HCT116 (cell line): ENCODE measurements at regions not wholly inside any gene's neighbourhood (a gene's known extent, or its start where the extent isn't known, plus 50 kb on each side); places are given as distances from the start of the nearest gene placed in this dataset.

ENCODE experiments used
- ATAC-seq: fragments of 200-7000 bp; cut with Tn5 transposase; 2 replicates; pipeline ENCODE4 v1.9.1; 2020; ENCODE audit warnings: mild to moderate bottlenecking, moderate library complexity
- BruUV-seq: library from RNA; stranded (reverse); fragments of 400-500 nt; replicated peaks from 2 replicates; lab custom pipeline; 2021; lab: Mats Ljungman, UMichigan
- CTCF ChIA-PET: fragments of 300-600 bp; sonication (Branson Sonifier 250); formaldehyde crosslinking; loops from one replicate; lab custom pipeline; 2021; ENCODE audit warnings: antibody characterized with exemption; lab: Charles Lee
- POLR2A ChIA-PET: fragments of 300-600, 350-600 bp; sonication (Branson Sonifier 250); formaldehyde crosslinking; loops from one replicate; lab custom pipeline; 2021; ENCODE audit warnings: antibody characterized with exemption; lab: Charles Lee
- RAD21 ChIA-PET, 2 experiments: fragments of 300-600 bp; sonication (Branson Sonifier 250); formaldehyde crosslinking; loops; one replicate each; lab custom pipeline; 2023; ENCODE audit warnings: low total read pairs in 2 of 2; ENCODE audit not compliant: uncharacterized antibody in 2 of 2, unreplicated experiment in 2 of 2, low non-redundant PET in 1 of 2; lab: Charles Lee
- DNase-seq: peaks from one replicate; pipeline ENCODE4 v3.0.0-alpha.2; 2010; ENCODE audit warnings: low read depth, low spot score
- H2AFZ ChIP-seq: fragments of 200-600 bp; shearing (Covaris generic), sonication (generic); 2 replicates; pipeline ENCODE4 v1.6.1; 2017; ENCODE audit warnings: low read depth, mixed run types, mixed read lengths, antibody characterized with exemption, low read length; ENCODE audit not compliant: poor library complexity, severe bottlenecking
- H3K27ac ChIP-seq: 2 replicates; pipeline ENCODE4 v1.5.1; 2012; ENCODE audit warnings: low read depth, low read length
- H3K27me3 ChIP-seq: fragments of 200-600 bp; sonication (generic); 2 replicates; pipeline ENCODE4 v1.6.1; 2016; ENCODE audit warnings: mixed run types, low read length, mixed read lengths; ENCODE audit not compliant: insufficient read depth
- H3K36me3 ChIP-seq, 2 experiments: fragments of 200-500 bp in 1 of 2; fragments of 200-600 bp in 1 of 2; sonication (Bioruptor generic) in 1 of 2; sonication (generic) in 1 of 2; 2 replicates each; pipeline versions ENCODE4 v1.5.1 to v1.6.1; 2014 to 2016; ENCODE audit warnings: low read length in 2 of 2, inconsistent platforms in 1 of 2, mixed read lengths in 1 of 2, mixed run types in 1 of 2; ENCODE audit not compliant: insufficient read depth in 2 of 2, control insufficient read depth in 1 of 2
- H3K4me1 ChIP-seq, 2 experiments: fragments of 200-600 bp in 1 of 2; sonication (generic) in 1 of 2; 2 replicates each; pipeline versions ENCODE4 v1.5.1 to v1.6.1; 2012 to 2017; ENCODE audit warnings: low read length in 2 of 2, inconsistent platforms in 1 of 2, mild to moderate bottlenecking in 1 of 2, mixed read lengths in 1 of 2, mixed run types in 1 of 2, moderate library complexity in 1 of 2; ENCODE audit not compliant: insufficient read depth in 2 of 2, control insufficient read depth in 1 of 2
- H3K4me2 ChIP-seq: fragments of 200-600 bp; sonication (generic); 2 replicates; pipeline ENCODE4 v1.6.1; 2017; ENCODE audit warnings: mixed run types, low read length, mixed read lengths
- H3K4me3 ChIP-seq, 2 experiments: fragments of 200-600 bp in 1 of 2; sonication (generic) in 1 of 2; replicated peaks in 1 of 2; 2 replicates each; pipeline ENCODE4 v1.5.1; 2011 to 2016; ENCODE audit warnings: low read length in 2 of 2, control low read depth in 1 of 2, low read depth in 1 of 2, mild to moderate bottlenecking in 1 of 2, mixed read lengths in 1 of 2, mixed run types in 1 of 2
- H3K79me2 ChIP-seq: fragments of 200-600 bp; sonication (generic); 2 replicates; pipeline ENCODE4 v1.6.1; 2017; ENCODE audit warnings: mild to moderate bottlenecking, mixed run types, low read length, moderate library complexity, mixed read lengths; ENCODE audit not compliant: insufficient read depth
- H3K9ac ChIP-seq: fragments of 200-600 bp; sonication (generic); 2 replicates; pipeline ENCODE4 v1.6.1; 2016; ENCODE audit warnings: low read length, mixed read lengths
- H3K9me2 ChIP-seq: fragments of 200-600 bp; sonication (generic), shearing (Covaris generic); 2 replicates; pipeline ENCODE4 v1.6.1; 2017; ENCODE audit warnings: mixed run types, mild to moderate bottlenecking, moderate library complexity; ENCODE audit not compliant: insufficient read depth
- H3K9me3 ChIP-seq, 2 experiments: fragments of 200-500 bp in 1 of 2; fragments of 200-600 bp in 1 of 2; sonication (Bioruptor generic) in 1 of 2; sonication (generic) in 1 of 2; 2 replicates each; pipeline ENCODE4 v1.6.1; 2014 to 2017; ENCODE audit warnings: low read length in 2 of 2, mixed read lengths in 2 of 2, inconsistent platforms in 1 of 2, low read depth in 1 of 2, mild to moderate bottlenecking in 1 of 2, mixed run types in 1 of 2, moderate library complexity in 1 of 2; ENCODE audit not compliant: control insufficient read depth in 1 of 2, insufficient read depth in 1 of 2
- H4K20me1 ChIP-seq: fragments of 200-600 bp; sonication (generic), shearing (Covaris generic); 2 replicates; pipeline ENCODE4 v1.6.1; 2017; ENCODE audit warnings: mixed run types, mild to moderate bottlenecking, moderate library complexity; ENCODE audit not compliant: insufficient read depth
- ATF3 ChIP-seq: IDR thresholded peaks from 2 replicates; pipeline ENCODE4 v1.6.1; 2012
- CBX3 ChIP-seq: IDR thresholded peaks from 2 replicates; pipeline ENCODE4 v1.6.1; 2012; ENCODE audit warnings: low read depth
- CEBPB ChIP-seq: IDR thresholded peaks from 2 replicates; pipeline ENCODE4 v1.6.1; 2012; ENCODE audit warnings: low read depth
- CTCF ChIP-seq, 3 experiments: fragments of 200-600 bp in 1 of 3; sonication (generic) in 1 of 3; IDR thresholded peaks in 2 of 3; conservative IDR thresholded peaks in 1 of 3; 2 replicates each; pipeline ENCODE4 v1.5.1; 2012 to 2017; ENCODE audit warnings: low read depth in 2 of 3, low read length in 2 of 3, antibody characterized with exemption in 1 of 3, borderline replicate concordance in 1 of 3, control low read depth in 1 of 3, mild to moderate bottlenecking in 1 of 3, mixed read lengths in 1 of 3, mixed run types in 1 of 3, moderate library complexity in 1 of 3; ENCODE audit not compliant: insufficient read depth in 1 of 3
- EGR1 ChIP-seq: IDR thresholded peaks from 2 replicates; pipeline ENCODE4 v1.6.1; 2012; ENCODE audit warnings: low read depth
- FOSL1 ChIP-seq: IDR thresholded peaks from 2 replicates; pipeline ENCODE4 v1.6.1; 2012; ENCODE audit warnings: low read depth
- POLR2A ChIP-seq: IDR thresholded peaks from 2 replicates; pipeline ENCODE4 v1.7.0; 2011; ENCODE audit warnings: borderline replicate concordance; ENCODE audit not compliant: insufficient read depth, insufficient read length; ENCODE audit errors: extremely low read depth
- SIN3A ChIP-seq: IDR thresholded peaks from 2 replicates; pipeline ENCODE4 v1.6.1; 2012; ENCODE audit warnings: low read depth
- SP1 ChIP-seq: IDR thresholded peaks from 2 replicates; pipeline ENCODE4 v1.6.1; 2012; ENCODE audit warnings: low read depth
- SRF ChIP-seq: IDR thresholded peaks from 2 replicates; pipeline ENCODE4 v1.6.1; 2012; ENCODE audit warnings: low read depth
- TCF7L2 ChIP-seq: IDR thresholded peaks from 2 replicates; pipeline ENCODE4 v1.7.0; 2011; ENCODE audit warnings: borderline replicate concordance, inconsistent platforms; ENCODE audit not compliant: insufficient read depth, insufficient read length; ENCODE audit errors: extremely low read depth
- YY1 ChIP-seq: IDR thresholded peaks from 2 replicates; pipeline ENCODE4 v1.6.1; 2011; ENCODE audit warnings: low read length, low read depth, moderate library complexity, mild to moderate bottlenecking; ENCODE audit not compliant: insufficient replicate concordance; ENCODE audit errors: extremely low read depth
- ZBTB33 ChIP-seq: IDR thresholded peaks from 2 replicates; pipeline ENCODE4 v1.6.1; 2011; ENCODE audit warnings: mild to moderate bottlenecking, low read length, moderate library complexity; ENCODE audit not compliant: insufficient replicate concordance; ENCODE audit errors: extremely low read depth
- ZFX ChIP-seq: fragments of 450-650 bp; IDR thresholded peaks from 2 replicates; pipeline ENCODE4 v1.6.1; 2017
- ZNF274 ChIP-seq: fragments of 200-500 bp; sonication (Bioruptor generic); IDR thresholded peaks from 2 replicates; pipeline ENCODE4 v1.6.1; 2014; ENCODE audit warnings: mild to moderate bottlenecking, low read depth, low read length, inconsistent platforms
- intact Hi-C: fragments of 100-400 bp; cut with micrococcal nuclease; formaldehyde crosslinking; loops from 2 replicates; pipeline ENCODE4 v1.10.0; 2022

- TF ChIP-seq SRF (no peak), ATF3 (no peak), TCF7L2 (no peak), CTCF (IDR thresholded peaks at IDR 0.05 in 2 of 3, conservative IDR thresholded peaks at IDR 0.05 in 1 of 3; ENCODE audit: borderline replicate concordance in 1 of 3, insufficient read depth in 1 of 3, low read depth in 2 of 3, low read length in 2 of 3) (no peak), ZNF274 (no peak), CEBPB (no peak), SIN3A (no peak), FOSL1 (no peak), CBX3 (no peak), YY1 (no peak), ZBTB33 (no peak), EGR1 (no peak), POLR2A (no peak), ZFX (no peak), SP1 (no peak)
- BruUV-seq = no TSS peak
- no peak for ATAC-seq
These were observed 117.2 kb upstream of the TRPC4 start for GRCh38 chr13:37986811-37987210.

More at GRCh38 chr13:37986811-37987210, 117.2 kb upstream of the TRPC4 start:
- intact Hi-C loops = no loop called here
- H3K4me3 ChIP-seq = no peak overlapping the region
- no peak overlapping the region for H2AFZ ChIP-seq
- no peak for DNase-seq
- H3K4me2 ChIP-seq = no peak overlapping the region
- CTCF ChIA-PET = no interaction called here
- H4K20me1 ChIP-seq = no peaks in the 10 kb centered on the region
- peaks cover 3 to 12% of the 10 kb centered on the region in 2 experiments; a peak in 2 of 4 replicates for H3K9me3 ChIP-seq
- no peaks in the 10 kb centered on the region for H3K27me3 ChIP-seq
- no peaks in the 10 kb centered on the region for H3K36me3 ChIP-seq
- RAD21 ChIA-PET = no interaction called here
- no peak overlapping the region for H3K9ac ChIP-seq
- no peaks in the 10 kb centered on the region for H3K9me2 ChIP-seq
- POLR2A ChIA-PET = no interaction called here
- no peaks in the 10 kb centered on the region for H3K79me2 ChIP-seq
- H3K4me1 ChIP-seq = no peaks in the 10 kb centered on the region
- H3K27ac ChIP-seq = no peak overlapping the region
